ENCODE measurements at regions not wholly inside any gene's neighbourhood (a gene's known extent, or its start where the extent isn't known, plus 50 kb on each side); places are given as distances from the start of the nearest gene placed in this dataset.

DNA sequence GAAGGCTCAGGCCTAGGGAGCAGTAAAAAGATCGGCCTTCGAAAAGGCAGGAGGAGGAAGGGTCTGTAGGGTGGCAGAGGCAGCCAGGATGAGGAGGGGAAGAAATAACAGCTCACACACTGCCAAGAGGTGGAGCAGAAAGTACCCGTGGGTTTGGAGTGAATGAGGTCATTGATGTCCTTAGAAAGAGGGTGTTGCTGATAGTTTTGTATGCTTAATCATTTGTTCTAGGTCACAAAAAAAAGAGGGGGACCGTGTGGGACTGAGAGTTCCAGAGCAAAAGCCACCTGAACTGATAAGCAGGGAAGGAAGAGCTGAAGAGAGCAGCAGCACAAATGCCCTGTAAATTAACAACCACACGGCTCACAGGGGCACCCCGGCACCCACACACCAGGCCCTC is 140.4 kb downstream of the FAM161A start:
- TF ChIP-seq CTBP1 (IDR thresholded peaks at IDR 0.05; ENCODE audit: borderline replicate concordance) = no peak
- TF ChIP-seq SP1 (IDR thresholded peaks at IDR 0.05) = no peak
